ENCODE measurements at regions not wholly inside any gene's neighbourhood (a gene's known extent, or its start where the extent isn't known, plus 50 kb on each side); places are given as distances from the start of the nearest gene placed in this dataset.

DNA sequence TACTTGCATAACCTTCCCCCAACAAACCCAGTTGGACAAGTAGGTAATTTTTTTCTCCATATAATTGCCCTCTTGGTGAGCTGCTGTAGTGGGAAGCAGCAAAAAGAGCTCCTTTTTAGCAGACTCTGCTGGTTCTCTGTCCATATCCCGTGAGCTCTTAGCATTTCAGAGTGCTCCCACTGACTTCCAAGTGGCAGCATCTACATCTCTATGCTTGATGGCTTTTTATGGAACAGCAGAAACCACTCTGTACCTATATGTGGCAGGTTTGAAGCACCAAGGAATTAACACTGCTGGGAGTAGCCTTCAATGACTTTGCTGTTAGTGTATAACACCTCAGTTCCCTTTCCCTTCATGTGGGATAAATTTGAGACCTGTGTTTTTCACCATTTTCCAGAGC is 168.4 kb upstream of the NHS start:
- DNase-seq (no peak), ATAC-seq (no peak)
- H3K9me3 ChIP-seq: no peaks in the 10 kb centered on the region
- no peak overlapping the region for H3K27ac ChIP-seq
- no peaks in the 10 kb centered on the region for H3K36me3 ChIP-seq
- no peaks in the 10 kb centered on the region for H3K4me1 ChIP-seq
- H3K4me3 ChIP-seq: no peak overlapping the region
- intact Hi-C loops (cut with DNase I): no loop called here
- TF ChIP-seq, protein P1, sequence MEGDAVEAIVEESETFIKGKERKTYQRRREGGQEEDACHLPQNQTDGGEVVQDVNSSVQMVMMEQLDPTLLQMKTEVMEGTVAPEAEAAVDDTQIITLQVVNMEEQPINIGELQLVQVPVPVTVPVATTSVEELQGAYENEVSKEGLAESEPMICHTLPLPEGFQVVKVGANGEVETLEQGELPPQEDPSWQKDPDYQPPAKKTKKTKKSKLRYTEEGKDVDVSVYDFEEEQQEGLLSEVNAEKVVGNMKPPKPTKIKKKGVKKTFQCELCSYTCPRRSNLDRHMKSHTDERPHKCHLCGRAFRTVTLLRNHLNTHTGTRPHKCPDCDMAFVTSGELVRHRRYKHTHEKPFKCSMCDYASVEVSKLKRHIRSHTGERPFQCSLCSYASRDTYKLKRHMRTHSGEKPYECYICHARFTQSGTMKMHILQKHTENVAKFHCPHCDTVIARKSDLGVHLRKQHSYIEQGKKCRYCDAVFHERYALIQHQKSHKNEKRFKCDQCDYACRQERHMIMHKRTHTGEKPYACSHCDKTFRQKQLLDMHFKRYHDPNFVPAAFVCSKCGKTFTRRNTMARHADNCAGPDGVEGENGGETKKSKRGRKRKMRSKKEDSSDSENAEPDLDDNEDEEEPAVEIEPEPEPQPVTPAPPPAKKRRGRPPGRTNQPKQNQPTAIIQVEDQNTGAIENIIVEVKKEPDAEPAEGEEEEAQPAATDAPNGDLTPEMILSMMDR (IDR thresholded peaks at IDR 0.05): no peak
- H3K27me3 ChIP-seq: no peaks in the 10 kb centered on the region

GRCh38 chrX:17214962-17215361 is 160.0 kb upstream of the NHS start:
- Histone ChIP-seq H3K36me3 (no peaks in the 10 kb centered on the region), H3K4me1 (no peaks in the 10 kb centered on the region), H3K27me3 (no peaks in the 10 kb centered on the region), H3K9me3 (no peaks in the 10 kb centered on the region), H3K4me3 (no peak overlapping the region), H3K27ac (no peak overlapping the region)
- DNase-seq: no peak
- TF ChIP-seq, protein P1 (IDR thresholded peaks at IDR 0.05): no peak
- intact Hi-C loops (cut with DNase I): no loop called here
- no peak for ATAC-seq

DNA sequence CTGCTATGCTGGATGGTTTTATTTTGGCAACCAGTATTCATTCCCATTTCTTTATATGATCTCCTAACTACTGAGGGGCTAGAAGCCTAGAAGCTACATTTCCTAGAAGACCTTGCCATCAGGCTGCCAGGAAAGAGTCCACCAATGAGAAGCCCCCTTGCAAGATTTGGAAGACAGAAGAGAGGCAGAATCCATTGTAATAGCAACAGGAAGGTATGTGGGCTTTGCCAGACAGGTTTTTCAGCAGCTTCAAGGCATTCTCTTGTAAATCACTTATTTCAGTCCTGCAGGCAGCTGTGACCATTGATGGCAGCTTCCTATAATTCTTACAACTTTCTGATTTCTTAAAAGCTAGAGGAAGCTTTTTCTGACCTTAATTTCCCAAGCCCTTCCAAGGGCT is 148.3 kb upstream of the NHS start:
- no peaks in the 10 kb centered on the region for H3K36me3 ChIP-seq
- intact Hi-C loops (cut with DNase I): no loop called here
- ATAC-seq (no peak), DNase-seq (no peak)
- H3K9me3 ChIP-seq: no peaks in the 10 kb centered on the region
- H3K27me3 ChIP-seq: no peaks in the 10 kb centered on the region
- H3K27ac ChIP-seq: no peak overlapping the region
- no peaks in the 10 kb centered on the region for H3K4me1 ChIP-seq
- TF ChIP-seq, protein P1 (IDR thresholded peaks at IDR 0.05): no peak
- no peak overlapping the region for H3K4me3 ChIP-seq

- DNase-seq (no peak), ATAC-seq (no peak)
- H3K36me3 ChIP-seq: no peaks in the 10 kb centered on the region
- H3K4me1 ChIP-seq: no peaks in the 10 kb centered on the region
- intact Hi-C loops (cut with DNase I): no loop called here
- no peak overlapping the region for H3K4me3 ChIP-seq
- no peaks in the 10 kb centered on the region for H3K9me3 ChIP-seq
- no peaks in the 10 kb centered on the region for H3K27me3 ChIP-seq
- TF ChIP-seq, protein P1 (IDR thresholded peaks at IDR 0.05): no peak
- no peak overlapping the region for H3K27ac ChIP-seq
These were observed 137.9 kb upstream of the NHS start for GRCh38 chrX:17237146-17237545.

DNA sequence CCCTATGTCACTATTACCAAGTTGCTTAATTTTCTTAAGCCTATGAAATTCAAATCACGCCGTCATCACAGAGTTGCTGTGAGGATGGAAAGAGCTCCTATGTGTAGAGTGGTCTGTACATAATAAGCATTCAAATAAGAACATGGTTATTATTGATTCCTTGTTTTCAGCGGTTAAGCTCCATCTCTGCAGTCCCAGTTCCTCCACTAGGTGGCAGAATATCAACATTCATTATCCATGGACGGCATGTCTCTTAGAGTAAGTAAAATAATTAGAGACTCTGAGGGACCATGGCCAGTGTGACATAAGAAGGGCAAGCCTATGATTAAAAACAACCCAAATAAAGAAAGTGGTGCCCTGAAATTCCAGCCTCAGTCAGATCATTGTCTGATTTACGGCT is 132.5 kb upstream of the NHS start:
- H3K9me3 ChIP-seq: no peaks in the 10 kb centered on the region
- ATAC-seq (peak; percentile 66), DNase-seq (no peak)
- H3K4me1 ChIP-seq: no peaks in the 10 kb centered on the region
- H3K4me3 ChIP-seq: no peak overlapping the region
- no peaks in the 10 kb centered on the region for H3K27me3 ChIP-seq
- intact Hi-C loops (cut with DNase I): no loop called here
- TF ChIP-seq, protein P1 (IDR thresholded peaks at IDR 0.05): peak; percentile 73
- H3K27ac ChIP-seq: no peak overlapping the region
- H3K36me3 ChIP-seq: no peaks in the 10 kb centered on the region

DNA sequence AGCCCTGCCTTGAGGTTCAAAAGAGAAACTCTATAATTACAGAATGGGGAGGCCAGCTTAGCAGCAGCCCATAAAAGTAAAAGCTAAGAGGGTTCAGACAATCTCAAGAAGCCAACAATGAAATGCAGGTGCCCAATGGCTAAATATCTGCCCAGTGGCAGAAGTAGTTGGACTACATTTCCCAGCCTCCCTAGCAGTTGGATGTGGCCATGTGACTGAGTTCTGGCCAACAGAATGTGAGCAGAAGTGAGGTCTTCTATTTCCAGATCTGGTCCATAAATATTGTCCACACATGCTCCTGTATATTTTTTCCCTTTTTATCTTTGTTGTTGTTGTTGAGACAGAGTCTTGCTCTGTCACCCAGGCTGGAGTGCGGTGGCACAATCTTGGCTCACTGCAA is 127.9 kb upstream of the NHS start:
- no peak for DNase-seq
- Histone ChIP-seq H3K27me3 (no peaks in the 10 kb centered on the region), H3K4me1 (no peaks in the 10 kb centered on the region), H3K36me3 (no peaks in the 10 kb centered on the region), H3K27ac (no peak overlapping the region), H3K4me3 (no peak overlapping the region), H3K9me3 (no peaks in the 10 kb centered on the region)
- no peak for ATAC-seq
- intact Hi-C loops (cut with DNase I): no loop called here
- TF ChIP-seq, protein P1 (IDR thresholded peaks at IDR 0.05): no peak

All from upper lobe of right lung (tissue), 1 donor.